OCI-LY7 (cell line): ENCODE measurements at regions not wholly inside any gene's neighbourhood (a gene's known extent, or its start where the extent isn't known, plus 50 kb on each side); places are given as distances from the start of the nearest gene placed in this dataset.

Experiments
- BruUV-seq: library from RNA; stranded (reverse); fragments of 400-500 nt; replicated peaks from 2 replicates; lab custom pipeline; 2021; lab: Mats Ljungman, UMichigan
- CTCF ChIA-PET: fragments of 300-600 bp; sonication (Branson Sonifier 250); formaldehyde crosslinking; loops from one replicate; lab custom pipeline; 2022; ENCODE audit warnings: antibody characterized with exemption; ENCODE audit not compliant: unreplicated experiment; lab: Charles Lee
- POLR2A ChIA-PET: fragments of 300-600 bp; sonication (Branson Sonifier 250); formaldehyde crosslinking; loops from one replicate; lab custom pipeline; 2022; ENCODE audit warnings: antibody characterized with exemption; lab: Charles Lee
- DNase-seq: peaks from one replicate; pipeline ENCODE4 v3.0.0-alpha.2; 2015; ENCODE audit warnings: low spot score
- H2AFZ ChIP-seq: fragments of 200-600 bp; sonication (generic), shearing (Covaris generic); 2 replicates; pipeline ENCODE4 v1.6.1; 2014; ENCODE audit warnings: mild to moderate bottlenecking, antibody characterized with exemption, low read length, moderate library complexity
- H3K27ac ChIP-seq: fragments of 200-600 bp; sonication (generic); 2 replicates; pipeline ENCODE4 v1.5.1; 2014; ENCODE audit warnings: mixed run types, low read depth, mild to moderate bottlenecking, moderate library complexity, low read length, inconsistent platforms; ENCODE audit not compliant: poor library complexity, severe bottlenecking
- H3K36me3 ChIP-seq: fragments of 200-600 bp; sonication (generic); 2 replicates; pipeline ENCODE4 v1.6.1; 2014; ENCODE audit warnings: mild to moderate bottlenecking, antibody characterized with exemption, low read length, moderate library complexity, mixed read lengths; ENCODE audit not compliant: insufficient read depth
- H3K4me1 ChIP-seq: fragments of 200-600 bp; sonication (generic); 2 replicates; pipeline ENCODE4 v1.5.1; 2014; ENCODE audit warnings: mild to moderate bottlenecking, low read length; ENCODE audit not compliant: insufficient read depth, poor library complexity, severe bottlenecking
- H3K4me2 ChIP-seq: fragments of 200-600 bp; sonication (generic); 2 replicates; pipeline ENCODE4 v1.6.1; 2014; ENCODE audit warnings: mild to moderate bottlenecking, low read length
- H3K4me3 ChIP-seq: fragments of 200-600 bp; sonication (generic); 2 replicates; pipeline ENCODE4 v1.5.1; 2014; ENCODE audit warnings: mild to moderate bottlenecking, low read depth, low read length; ENCODE audit not compliant: poor library complexity, severe bottlenecking
- H3K79me2 ChIP-seq: fragments of 200-600 bp; sonication (generic); 2 replicates; pipeline ENCODE4 v1.6.1; 2016; ENCODE audit warnings: low read depth, mild to moderate bottlenecking, low read length, moderate library complexity, mixed read lengths; ENCODE audit not compliant: insufficient read depth
- H3K9me2 ChIP-seq: fragments of 200-600 bp; sonication (generic); 2 replicates; pipeline ENCODE4 v1.6.1; 2016; ENCODE audit warnings: mild to moderate bottlenecking, low read length, mixed read lengths; ENCODE audit not compliant: insufficient read depth
- H3K9me3 ChIP-seq: fragments of 200-600 bp; sonication (generic); 2 replicates; pipeline ENCODE4 v1.6.1; 2014; ENCODE audit warnings: mild to moderate bottlenecking, mixed run types, low read length, mixed read lengths
- H4K20me1 ChIP-seq: fragments of 200-600 bp; sonication (generic); 2 replicates; pipeline ENCODE4 v1.6.1; 2014; ENCODE audit warnings: mild to moderate bottlenecking, antibody characterized with exemption, low read length, moderate library complexity, mixed read lengths; ENCODE audit not compliant: insufficient read depth
- CTCF ChIP-seq: fragments of 200-600 bp; sonication (generic); conservative IDR thresholded peaks from 2 replicates; pipeline ENCODE4 v1.5.1; 2014; ENCODE audit warnings: mild to moderate bottlenecking, antibody characterized with exemption, low read length, moderate library complexity, mixed read lengths
- EZH2phosphoT487 ChIP-seq: fragments of 200-600 bp; sonication (generic); IDR thresholded peaks from 2 replicates; pipeline ENCODE4 v1.6.1; 2018; ENCODE audit warnings: low read depth, borderline replicate concordance, mild to moderate bottlenecking, mixed run types, antibody characterized with exemption, low read length, moderate library complexity, mixed read lengths
- intact Hi-C: fragments of 100-400 bp; cut with micrococcal nuclease; formaldehyde crosslinking; loops from one replicate; pipeline ENCODE4 v1.10.0; 2022; ENCODE audit not compliant: unreplicated experiment

GRCh38 chrX:130550351-130550750 is 148.6 kb downstream of the RBMX2 start:
- no TSS peak for BruUV-seq
- no peaks in the 10 kb centered on the region for H3K79me2 ChIP-seq
- no peak overlapping the region for H2AFZ ChIP-seq
- no peak overlapping the region for H3K4me2 ChIP-seq
- H3K4me3 ChIP-seq, result no peak overlapping the region
- H3K9me3 ChIP-seq, result no peaks in the 10 kb centered on the region
- H3K4me1 ChIP-seq, result no peaks in the 10 kb centered on the region
- ChIA-PET CTCF (no interaction called here), POLR2A (no interaction called here)
- no peak overlapping the region for H3K27ac ChIP-seq
- H4K20me1 ChIP-seq, result no peaks in the 10 kb centered on the region
- no peaks in the 10 kb centered on the region for H3K9me2 ChIP-seq
- DNase-seq, result no peak
- intact Hi-C loops, result no loop called here
- TF ChIP-seq CTCF, result no peak
- no peak for TF ChIP-seq EZH2phosphoT487
- H3K36me3 ChIP-seq, result no peaks in the 10 kb centered on the region

DNA sequence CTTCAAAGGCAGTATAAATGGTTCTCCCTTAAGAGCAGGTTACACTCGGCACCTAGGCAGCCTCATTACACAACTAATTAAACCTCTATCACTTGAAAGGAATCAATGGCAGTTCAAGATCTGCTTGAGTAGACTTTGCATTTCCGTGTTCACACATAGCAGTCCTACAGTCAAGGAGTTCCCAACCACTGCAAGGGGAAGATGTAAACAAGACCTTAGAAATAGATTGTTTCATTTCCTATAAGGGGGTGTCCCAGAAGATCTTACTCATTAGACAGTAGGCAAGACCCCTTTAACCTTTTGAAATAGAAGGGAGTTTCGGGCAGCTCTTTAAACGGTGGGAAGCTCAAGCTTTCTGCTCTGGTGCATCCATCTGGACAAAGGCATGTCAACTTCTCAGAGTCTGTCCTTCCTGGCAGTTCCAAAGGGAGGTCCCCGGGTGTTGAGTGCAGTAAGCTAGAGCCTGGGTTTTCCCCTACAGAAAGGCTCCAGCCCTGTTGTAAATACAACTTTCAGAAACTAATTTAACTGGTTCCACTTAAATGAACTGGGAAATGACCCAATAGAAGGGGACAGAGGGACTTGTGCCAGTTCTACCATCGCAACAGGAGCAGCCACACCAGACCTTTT is 150.8 kb downstream of the RBMX2 start:
- Histone ChIP-seq H2AFZ (no peak overlapping the region), H3K9me2 (no peaks in the 10 kb centered on the region), H3K9me3 (no peaks in the 10 kb centered on the region), H3K4me1 (no peaks in the 10 kb centered on the region), H4K20me1 (no peaks in the 10 kb centered on the region), H3K4me2 (no peak overlapping the region), H3K79me2 (no peaks in the 10 kb centered on the region), H3K4me3 (no peak overlapping the region), H3K27ac (no peak overlapping the region), H3K36me3 (no peaks in the 10 kb centered on the region)
- ChIA-PET POLR2A (no interaction called here), CTCF (no interaction called here)
- DNase-seq, result no peak
- BruUV-seq, result no TSS peak
- TF ChIP-seq EZH2phosphoT487 (no peak), CTCF (no peak)
- intact Hi-C loops, result no loop called here

DNA sequence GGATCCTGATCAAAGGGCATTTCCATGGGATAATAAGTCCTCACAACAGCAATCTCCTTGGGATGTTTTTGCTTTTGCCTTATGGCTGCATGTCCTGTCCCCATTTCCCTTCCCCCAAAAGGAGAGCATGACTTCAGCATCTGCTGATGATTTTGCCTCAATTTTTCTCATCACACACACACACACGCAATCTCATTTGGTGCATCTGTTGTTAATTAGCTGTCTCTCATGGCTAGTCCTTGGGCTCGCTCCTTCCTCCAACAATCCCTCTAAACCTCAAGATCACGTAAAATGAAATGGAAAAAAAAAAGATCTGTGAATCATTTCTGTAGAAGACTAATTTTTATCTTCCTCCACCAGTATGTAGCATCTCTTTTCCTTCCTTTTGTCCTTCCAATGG is 153.6 kb downstream of the RBMX2 start:
- Histone ChIP-seq H3K4me3 (no peak overlapping the region), H3K4me1 (no peaks in the 10 kb centered on the region), H3K79me2 (no peaks in the 10 kb centered on the region), H3K36me3 (no peaks in the 10 kb centered on the region), H4K20me1 (no peaks in the 10 kb centered on the region), H3K27ac (no peak overlapping the region), H2AFZ (no peak overlapping the region), H3K4me2 (no peak overlapping the region), H3K9me3 (no peaks in the 10 kb centered on the region), H3K9me2 (no peaks in the 10 kb centered on the region)
- intact Hi-C loops, result no loop called here
- POLR2A ChIA-PET, result no interaction called here
- no TSS peak for BruUV-seq
- CTCF ChIA-PET, result no interaction called here
- DNase-seq, result no peak
- TF ChIP-seq CTCF, result no peak
